Peyer's patch (tissue), 4 donors: ENCODE measurements at regions not wholly inside any gene's neighbourhood (a gene's known extent, or its start where the extent isn't known, plus 50 kb on each side); places are given as distances from the start of the nearest gene placed in this dataset.

ENCODE experiments used
- DNase-seq, 3 donors: peaks; one replicate each; pipeline ENCODE4 v3.0.0-alpha.2; 2017 to 2019
- H3K27ac ChIP-seq, 4 donors: fragments of 200-600 bp; sonication (generic); one replicate each; pipeline ENCODE4 v1.5.1; 2016 to 2019
- H3K27me3 ChIP-seq, 2 donors: fragments of 200-600 bp; sonication (generic); one replicate each; pipeline ENCODE4 v1.5.1; 2019
- H3K36me3 ChIP-seq, 3 donors: fragments of 200-600 bp; sonication (generic); one replicate each; pipeline ENCODE4 v1.5.1; 2016 to 2019
- H3K4me1 ChIP-seq, 4 donors: fragments of 200-600 bp; sonication (generic); one replicate each; pipeline ENCODE4 v1.5.1; 2016 to 2019
- H3K4me3 ChIP-seq, 4 donors: fragments of 200-600 bp; sonication (generic); 1 replicate in 3 of 4; 2 replicates in 1 of 4; pipeline ENCODE4 v1.5.1; 2016 to 2019; ENCODE audit warnings: mild to moderate bottlenecking in 1 of 4
- H3K9me3 ChIP-seq, 4 donors: fragments of 200-600 bp; sonication (generic); one replicate each; pipeline ENCODE4 v1.5.1; 2016 to 2019; ENCODE audit warnings: mild to moderate bottlenecking in 1 of 4
- CTCF ChIP-seq, 6 experiments: fragments of 450-650 bp in 4 of 6; fragments of 200-600 bp in 2 of 6; sonication (generic) in 1 of 6; IDR thresholded peaks; one replicate each; pipeline ENCODE4 v1.5.1; 2017 to 2019; ENCODE audit warnings: antibody characterized with exemption in 6 of 6, mild to moderate bottlenecking in 3 of 6, moderate library complexity in 1 of 6
- POLR2A ChIP-seq, 2 donors: fragments of 450-650 bp; IDR thresholded peaks; one replicate each; pipeline ENCODE4 v1.5.1; 2017; ENCODE audit warnings: antibody characterized with exemption in 2 of 2, mild to moderate bottlenecking in 2 of 2, moderate library complexity in 2 of 2
- small RNA-seq, 2 donors: library from RNA; depleted of rRNA; stranded (forward); fragments of <200 nt; gene quantifications; one replicate each; pipeline ENCODE3, GENCODE V24; 2016

- Histone ChIP-seq H3K9me3 (no peaks in the 10 kb centered on the region), H3K4me1 (no peaks in the 10 kb centered on the region), H3K36me3 (no peaks in the 10 kb centered on the region), H3K27ac (no peak overlapping the region), H3K27me3 (no peaks in the 10 kb centered on the region), H3K4me3 (no peak overlapping the region)
- no peak for DNase-seq
- TF ChIP-seq POLR2A (IDR thresholded peaks at IDR 0.05), result no peak
- TF ChIP-seq CTCF (IDR thresholded peaks at IDR 0.05), result peak in 2 of 6 experiments; percentile 28 to 34
These were observed 59.6 kb upstream of the ADAMTS19 start for GRCh38 chr5:129400395-129400983.

- H3K4me3 ChIP-seq, result no peak overlapping the region
- H3K9me3 ChIP-seq, result no peaks in the 10 kb centered on the region
- no peak overlapping the region for H3K27ac ChIP-seq
- H3K27me3 ChIP-seq, result no peaks in the 10 kb centered on the region
- H3K36me3 ChIP-seq, result no peaks in the 10 kb centered on the region
- no peaks in the 10 kb centered on the region for H3K4me1 ChIP-seq
- DNase-seq, result no peak
- no peak for TF ChIP-seq POLR2A (IDR thresholded peaks at IDR 0.05)
- TF ChIP-seq CTCF (IDR thresholded peaks at IDR 0.05), result no peak
These were observed 54.9 kb upstream of the ADAMTS19 start for GRCh38 chr5:129405222-129405621.

GRCh38 chr5:129406440-129406839 is 53.7 kb upstream of the ADAMTS19 start:
- TF ChIP-seq CTCF (IDR thresholded peaks at IDR 0.05) (no peak), POLR2A (IDR thresholded peaks at IDR 0.05) (no peak)

More at GRCh38 chr5:129406440-129406839, 53.7 kb upstream of the ADAMTS19 start:
- Histone ChIP-seq H3K36me3 (no peaks in the 10 kb centered on the region), H3K4me1 (no peaks in the 10 kb centered on the region), H3K27me3 (no peaks in the 10 kb centered on the region), H3K4me3 (no peak overlapping the region), H3K27ac (no peak overlapping the region), H3K9me3 (no peaks in the 10 kb centered on the region)
- DNase-seq, result no peak

Small RNA genes in the stretch of these regions (small RNA-seq; reads per million reads assigned to genes)
- 0 reads per million in 2 donors for gene MIR4460
